T-helper 2 cell treated with Interferon-gamma antibody and Interleukin-4, amounts not matched to agents 5 μg/mL and 100 μg/mL, for 36 hours (primary cell): ENCODE measurements at regions not wholly inside any gene's neighbourhood (a gene's known extent, or its start where the extent isn't known, plus 50 kb on each side); places are given as distances from the start of the nearest gene placed in this dataset.

Experiments used
- DNase-seq: peaks from one replicate; pipeline ENCODE4 v3.0.0; 2021; ENCODE audit warnings: low spot score
- H3K27ac Mint-ChIP-seq: one replicate; pipeline ENCODE4 v1.8.0; 2021; ENCODE audit warnings: mild to moderate bottlenecking, mixed read lengths
- H3K27me3 Mint-ChIP-seq: one replicate; pipeline ENCODE4 v1.8.0; 2021; ENCODE audit warnings: low read depth, mixed read lengths
- H3K36me3 Mint-ChIP-seq: one replicate; pipeline ENCODE4 v1.8.0; 2021; ENCODE audit warnings: low read depth, mixed read lengths
- H3K4me1 Mint-ChIP-seq: one replicate; pipeline ENCODE4 v1.8.0; 2021; ENCODE audit warnings: low read depth, mixed read lengths
- H3K4me3 Mint-ChIP-seq: one replicate; pipeline ENCODE4 v1.8.0; 2022; ENCODE audit warnings: mild to moderate bottlenecking, moderate library complexity, mixed read lengths
- H3K9me3 Mint-ChIP-seq: one replicate; pipeline ENCODE4 v1.8.0; 2021; ENCODE audit warnings: mixed read lengths

DNA sequence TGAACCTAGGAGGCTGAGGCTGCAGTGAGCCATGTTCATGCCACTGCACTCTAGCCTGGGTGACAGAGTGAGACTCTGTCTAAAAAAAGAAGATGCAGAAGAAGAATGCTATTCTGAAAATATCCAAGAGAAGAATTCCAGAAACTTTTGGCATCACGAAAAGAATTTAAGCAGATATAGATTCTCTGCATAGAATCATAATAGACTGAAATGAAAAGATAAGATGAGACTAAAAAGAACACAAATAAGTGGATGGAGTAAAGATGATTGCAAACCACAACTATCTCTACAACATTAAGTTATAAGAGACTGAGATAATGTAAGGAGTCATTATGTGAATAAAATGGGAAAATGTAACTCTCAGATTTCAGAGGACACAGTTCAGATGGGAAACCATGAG lies 140.7 kb upstream of the TMC3 start:
- Mint-ChIP-seq H3K4me3 (no peak overlapping the region), H3K4me1 (no peaks in the 10 kb centered on the region), H3K27me3 (peaks cover 4% of the 10 kb centered on the region), H3K36me3 (no peaks in the 10 kb centered on the region), H3K9me3 (no peaks in the 10 kb centered on the region), H3K27ac (no peak overlapping the region)
- no peak for DNase-seq

DNA sequence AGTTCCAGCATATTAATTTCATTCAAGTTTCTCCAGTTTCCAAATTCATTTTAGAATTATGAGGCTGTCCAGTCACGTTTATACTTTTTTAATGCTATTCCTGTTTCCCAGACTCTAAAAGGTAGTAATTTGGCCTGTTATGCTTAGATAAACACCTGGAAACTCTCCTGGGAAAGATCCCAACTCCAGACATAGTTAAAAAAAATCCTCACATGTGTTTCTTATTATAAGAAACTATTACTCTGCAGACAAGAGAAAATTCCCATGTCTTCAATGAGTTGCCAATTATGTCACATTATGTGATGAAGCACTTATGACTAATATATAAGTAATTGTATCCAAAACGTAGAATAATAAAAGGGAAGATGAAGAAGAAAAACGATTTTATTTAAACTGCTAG lies 137.1 kb upstream of the TMC3 start:
- Mint-ChIP-seq H3K4me1 (no peaks in the 10 kb centered on the region), H3K36me3 (no peaks in the 10 kb centered on the region), H3K9me3 (no peaks in the 10 kb centered on the region), H3K27me3 (peaks cover 6% of the 10 kb centered on the region), H3K4me3 (no peak overlapping the region), H3K27ac (no peak overlapping the region)
- no peak for DNase-seq

DNA sequence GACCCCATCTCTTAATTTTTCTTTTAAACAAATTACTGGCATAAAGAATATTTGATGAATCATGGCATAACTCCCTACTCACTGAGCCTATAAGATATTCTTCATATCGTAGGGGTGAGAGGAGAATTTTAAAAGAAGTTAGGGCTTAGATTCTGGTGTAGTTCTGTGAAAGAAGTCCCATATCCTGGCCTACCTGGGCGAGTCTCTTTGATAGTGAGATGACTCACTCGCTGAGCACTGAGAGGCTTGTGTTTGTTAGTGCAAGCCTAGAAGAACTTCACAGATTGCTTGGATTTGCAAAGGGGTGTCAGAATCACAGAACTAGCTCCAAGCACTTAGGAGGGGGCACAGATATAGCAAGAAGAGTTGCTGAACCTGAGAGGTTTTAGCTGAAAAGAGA lies 133.8 kb upstream of the TMC3 start:
- DNase-seq, result no peak
- no peak overlapping the region for H3K27ac Mint-ChIP-seq
- no peaks in the 10 kb centered on the region for H3K4me1 Mint-ChIP-seq
- H3K4me3 Mint-ChIP-seq, result no peak overlapping the region
- no peaks in the 10 kb centered on the region for H3K36me3 Mint-ChIP-seq
- peaks cover 5% of the 10 kb centered on the region for H3K27me3 Mint-ChIP-seq
- no peaks in the 10 kb centered on the region for H3K9me3 Mint-ChIP-seq

DNA sequence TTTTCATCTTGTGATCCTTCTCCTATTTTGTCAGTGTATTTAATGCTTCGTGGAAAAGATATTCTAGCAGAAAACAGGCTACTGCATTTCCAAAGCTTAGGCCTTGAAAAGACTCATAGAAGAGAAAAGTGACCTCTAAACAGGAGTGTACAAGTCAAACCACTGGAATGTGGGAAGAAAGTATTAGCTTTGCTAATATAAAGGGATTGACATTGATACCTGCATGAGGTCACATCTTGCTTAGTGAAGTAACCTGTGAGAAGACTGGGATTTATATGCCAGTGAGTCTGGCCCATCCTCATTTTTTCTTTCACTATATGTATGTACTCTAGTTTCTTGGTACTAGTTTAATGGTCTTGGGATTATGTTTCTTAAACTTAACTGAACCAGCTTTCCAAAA lies 132.9 kb upstream of the TMC3 start:
- no peak overlapping the region for H3K4me3 Mint-ChIP-seq
- no peak for DNase-seq
- peaks cover 5% of the 10 kb centered on the region for H3K27me3 Mint-ChIP-seq
- H3K27ac Mint-ChIP-seq, result no peak overlapping the region
- H3K36me3 Mint-ChIP-seq, result no peaks in the 10 kb centered on the region
- H3K9me3 Mint-ChIP-seq, result no peaks in the 10 kb centered on the region
- no peaks in the 10 kb centered on the region for H3K4me1 Mint-ChIP-seq

DNA sequence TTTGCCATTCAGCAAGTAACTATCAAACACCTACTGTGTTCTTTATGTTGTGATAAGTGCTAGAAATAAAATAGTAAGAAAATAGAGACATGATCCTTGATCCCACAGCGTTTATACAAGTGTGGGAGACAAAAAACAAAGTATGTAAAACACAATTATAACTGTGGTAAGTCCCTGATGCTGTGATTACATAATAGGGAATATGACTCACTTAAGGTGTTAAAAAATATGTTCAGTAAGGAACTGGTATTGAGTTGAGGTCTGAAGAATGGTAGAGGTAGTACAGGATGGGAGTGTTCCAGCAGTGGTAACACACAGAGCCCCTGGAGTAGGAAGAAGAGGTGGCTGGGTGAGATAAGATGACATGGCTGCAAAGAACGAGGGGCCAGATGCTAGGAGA lies 132.1 kb upstream of the TMC3 start:
- H3K36me3 Mint-ChIP-seq, result no peaks in the 10 kb centered on the region
- no peaks in the 10 kb centered on the region for H3K9me3 Mint-ChIP-seq
- H3K27ac Mint-ChIP-seq, result no peak overlapping the region
- no peak overlapping the region for H3K4me3 Mint-ChIP-seq
- no peak for DNase-seq
- H3K4me1 Mint-ChIP-seq, result no peaks in the 10 kb centered on the region
- H3K27me3 Mint-ChIP-seq, result peaks cover 5% of the 10 kb centered on the region

DNA sequence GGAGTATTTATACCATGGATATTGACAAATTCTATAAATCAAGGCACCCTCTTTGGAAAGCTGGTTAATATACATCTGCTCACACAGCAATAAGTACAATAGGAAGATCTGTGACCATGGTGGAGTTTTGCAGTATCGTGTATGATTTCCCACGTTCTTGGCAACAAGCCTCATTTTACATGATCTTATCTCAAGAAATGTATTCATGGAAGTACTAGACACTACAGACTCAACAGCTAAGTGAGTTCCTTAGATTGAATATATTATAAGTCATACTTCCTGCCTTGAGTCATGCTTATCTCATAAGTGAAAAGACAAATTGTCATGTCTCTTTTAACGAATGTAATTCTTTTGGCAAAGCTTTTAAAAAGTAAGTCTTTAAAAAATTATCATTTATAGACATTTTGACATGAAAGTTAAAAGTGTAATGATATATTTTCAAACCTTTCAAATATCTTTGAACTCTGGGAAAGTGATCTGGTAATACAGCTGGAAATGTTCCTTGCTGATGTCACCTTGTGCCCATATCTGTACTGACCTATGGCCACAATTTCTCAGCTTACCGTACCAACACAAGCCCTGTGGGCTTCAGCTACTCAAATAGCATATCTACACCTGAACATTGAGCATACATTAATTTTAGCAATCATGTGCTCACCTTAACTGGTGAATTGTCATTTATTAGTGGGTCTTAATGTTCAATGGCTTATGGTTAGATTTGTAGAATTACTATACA lies 130.3 kb upstream of the TMC3 start:
- H3K27me3 Mint-ChIP-seq, result peaks cover 2% of the 10 kb centered on the region
- no peak for DNase-seq
- no peaks in the 10 kb centered on the region for H3K9me3 Mint-ChIP-seq
- no peak overlapping the region for H3K4me3 Mint-ChIP-seq
- no peaks in the 10 kb centered on the region for H3K4me1 Mint-ChIP-seq
- H3K36me3 Mint-ChIP-seq, result no peaks in the 10 kb centered on the region
- H3K27ac Mint-ChIP-seq, result no peak overlapping the region

DNA sequence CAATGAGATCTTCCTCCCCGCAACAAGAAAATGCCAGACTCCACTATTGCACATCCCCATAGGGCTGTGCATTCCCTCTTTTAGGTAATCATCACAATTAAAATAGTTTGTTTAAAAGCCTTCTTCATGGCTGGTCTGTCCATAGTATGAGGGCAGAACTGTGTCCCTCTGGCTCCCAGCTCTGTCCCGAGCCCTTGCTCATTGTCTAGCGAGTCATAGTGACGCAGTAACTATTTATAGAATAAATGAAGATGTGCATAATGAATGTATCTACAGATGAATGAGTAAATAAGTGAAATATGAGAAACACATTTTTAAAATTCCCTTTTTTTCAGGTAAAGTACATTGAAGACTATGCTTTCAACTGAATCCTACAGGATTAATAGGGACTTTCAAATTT lies 128.4 kb upstream of the TMC3 start:
- H3K4me1 Mint-ChIP-seq, result no peaks in the 10 kb centered on the region
- no peak overlapping the region for H3K27ac Mint-ChIP-seq

DNA sequence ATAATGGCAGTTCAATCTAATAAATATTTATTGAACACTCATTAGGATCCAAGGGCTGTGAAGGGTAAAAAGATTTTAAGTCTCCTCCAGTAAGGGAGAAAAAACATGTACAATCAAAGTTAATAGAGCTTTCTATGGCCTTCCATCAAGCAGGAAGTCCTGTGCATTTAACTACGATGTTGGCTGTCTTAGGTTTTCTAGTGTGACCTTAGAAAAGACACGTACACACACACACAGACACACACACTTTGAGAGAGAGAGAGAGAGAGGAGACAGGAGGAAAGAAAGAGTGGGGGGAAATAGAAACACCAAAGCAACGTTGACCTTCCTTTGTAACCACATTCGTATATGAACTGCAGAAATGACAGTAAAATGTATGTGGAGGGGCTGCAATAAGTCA lies 126.1 kb upstream of the TMC3 start:
- H3K27me3 Mint-ChIP-seq, result peaks cover 2% of the 10 kb centered on the region
- no peak for DNase-seq
- H3K4me1 Mint-ChIP-seq, result no peaks in the 10 kb centered on the region
- H3K9me3 Mint-ChIP-seq, result no peaks in the 10 kb centered on the region
- H3K4me3 Mint-ChIP-seq, result no peak overlapping the region
- H3K36me3 Mint-ChIP-seq, result no peaks in the 10 kb centered on the region
- no peak overlapping the region for H3K27ac Mint-ChIP-seq

More for the DNA sequence above, 128.4 kb upstream of the TMC3 start:
- Mint-ChIP-seq H3K36me3 (no peaks in the 10 kb centered on the region), H3K4me3 (no peak overlapping the region), H3K9me3 (no peaks in the 10 kb centered on the region), H3K27me3 (peaks cover 2% of the 10 kb centered on the region)
- DNase-seq, result no peak

DNA sequence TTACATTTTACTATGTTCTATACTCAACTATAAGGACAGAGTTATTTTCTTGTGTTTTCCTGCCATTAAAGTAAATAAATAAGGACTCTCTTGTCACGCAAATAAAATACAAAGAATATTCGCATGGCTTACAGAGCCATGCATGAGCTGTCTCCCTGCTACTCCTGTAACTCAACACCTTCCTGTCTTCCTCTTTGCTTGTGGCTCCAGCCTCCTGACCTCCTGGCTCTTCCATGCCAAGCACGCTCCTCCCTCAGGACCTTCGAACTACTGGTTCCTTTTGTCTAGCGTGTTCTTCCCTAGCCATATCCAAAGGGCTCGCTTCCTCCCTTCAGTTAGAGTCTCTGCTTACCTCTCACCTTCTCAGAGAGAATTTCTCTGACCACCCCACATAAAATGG lies 124.3 kb upstream of the TMC3 start:
- Mint-ChIP-seq H3K9me3 (no peaks in the 10 kb centered on the region), H3K27ac (no peak overlapping the region), H3K36me3 (no peaks in the 10 kb centered on the region), H3K4me3 (no peak overlapping the region), H3K4me1 (no peaks in the 10 kb centered on the region), H3K27me3 (no peaks in the 10 kb centered on the region)
- no peak for DNase-seq

DNA sequence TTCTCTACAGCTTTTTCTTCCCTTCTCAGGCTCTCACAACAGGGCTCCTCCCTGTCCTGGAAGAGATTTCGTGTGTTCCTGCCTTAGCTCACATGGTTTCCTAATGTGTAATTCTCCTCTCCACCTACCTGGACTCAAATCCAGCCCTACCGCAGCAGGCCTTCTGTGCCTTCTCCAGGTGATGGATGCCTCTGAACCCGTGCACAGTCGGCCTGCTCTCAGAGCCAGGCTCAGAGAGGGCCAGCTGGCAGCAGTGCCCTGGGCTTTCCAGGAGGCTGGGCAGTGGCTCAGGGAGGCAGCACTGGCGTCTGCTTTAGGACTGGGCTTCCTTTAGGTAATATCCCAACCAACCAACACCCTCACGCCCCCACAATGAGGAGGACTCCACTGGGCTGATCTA lies 123.2 kb upstream of the TMC3 start:
- H3K9me3 Mint-ChIP-seq, result no peaks in the 10 kb centered on the region
- H3K27ac Mint-ChIP-seq, result no peak overlapping the region
- no peak overlapping the region for H3K4me3 Mint-ChIP-seq
- H3K36me3 Mint-ChIP-seq, result no peaks in the 10 kb centered on the region
- no peaks in the 10 kb centered on the region for H3K4me1 Mint-ChIP-seq
- H3K27me3 Mint-ChIP-seq, result no peaks in the 10 kb centered on the region
- no peak for DNase-seq

DNA sequence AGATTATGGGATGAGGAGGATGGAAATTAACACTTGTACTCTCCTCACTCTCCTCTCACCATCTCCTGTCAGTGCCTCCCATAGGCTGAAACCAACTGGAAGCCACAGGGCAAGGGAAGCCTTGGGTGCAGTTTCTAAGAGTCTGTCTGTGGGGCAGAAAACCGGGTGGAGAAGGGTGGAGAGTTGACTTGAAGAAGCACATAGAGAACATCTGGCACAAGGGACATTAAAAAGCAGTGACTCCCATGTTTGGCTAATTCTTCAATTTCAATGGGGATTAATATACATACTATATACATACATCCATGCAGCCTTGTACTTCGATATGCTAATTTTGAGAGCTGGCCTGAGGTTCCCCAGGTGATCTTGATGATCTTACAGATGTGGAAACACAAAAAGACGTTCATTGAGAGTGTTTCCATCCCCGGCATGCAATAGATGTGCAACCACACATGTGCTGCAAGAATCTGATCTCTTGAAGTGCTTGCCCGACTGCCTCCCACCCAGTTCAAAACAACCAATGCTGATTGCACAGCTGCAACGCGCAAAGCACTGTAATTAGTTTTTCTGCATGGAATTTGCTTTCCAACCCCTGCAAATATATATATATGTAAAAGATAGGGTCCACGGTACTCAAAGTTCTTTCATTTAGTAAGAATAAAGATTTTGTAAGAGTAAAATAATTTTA lies 121.9 kb upstream of the TMC3 start:
- Mint-ChIP-seq H3K27ac (no peak overlapping the region), H3K4me3 (no peak overlapping the region), H3K27me3 (peaks cover 3% of the 10 kb centered on the region), H3K9me3 (no peaks in the 10 kb centered on the region), H3K36me3 (no peaks in the 10 kb centered on the region), H3K4me1 (no peaks in the 10 kb centered on the region)
- no peak for DNase-seq

DNA sequence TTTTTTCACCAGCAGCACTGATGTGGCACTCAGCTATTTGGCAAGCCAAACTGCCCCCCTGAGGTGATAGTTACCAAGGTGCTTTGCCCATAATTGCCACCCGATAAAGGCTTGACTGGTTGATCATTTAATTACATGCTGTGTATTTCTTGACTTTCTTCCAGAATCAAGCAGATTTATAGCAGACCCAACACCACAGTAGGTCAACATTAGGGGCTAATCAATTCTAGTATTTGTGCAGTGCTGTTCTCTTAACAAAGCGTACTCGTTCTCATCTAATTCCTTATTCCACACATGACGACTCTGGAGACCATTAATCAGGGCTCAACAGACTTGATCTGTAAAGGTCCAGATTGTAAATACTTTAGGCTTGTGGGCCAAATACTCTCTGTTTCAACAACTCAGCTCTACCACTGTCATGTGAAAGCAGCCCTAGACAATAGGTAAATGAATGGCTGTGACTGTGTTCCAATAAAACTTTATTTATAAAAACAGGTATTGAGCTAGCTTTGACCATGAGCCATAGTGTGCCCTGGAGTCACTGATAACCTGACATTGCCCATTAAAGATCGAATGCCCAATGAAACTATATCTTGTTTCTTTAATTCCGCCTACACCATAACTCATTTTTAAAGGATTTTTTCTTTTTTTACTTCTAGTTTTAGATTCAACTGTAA lies 119.1 kb upstream of the TMC3 start:
- H3K4me1 Mint-ChIP-seq, result no peaks in the 10 kb centered on the region
- H3K9me3 Mint-ChIP-seq, result no peaks in the 10 kb centered on the region
- H3K27ac Mint-ChIP-seq, result no peak overlapping the region
- no peak for DNase-seq
- no peak overlapping the region for H3K4me3 Mint-ChIP-seq
- H3K36me3 Mint-ChIP-seq, result no peaks in the 10 kb centered on the region
- H3K27me3 Mint-ChIP-seq, result peaks cover 3% of the 10 kb centered on the region

DNA sequence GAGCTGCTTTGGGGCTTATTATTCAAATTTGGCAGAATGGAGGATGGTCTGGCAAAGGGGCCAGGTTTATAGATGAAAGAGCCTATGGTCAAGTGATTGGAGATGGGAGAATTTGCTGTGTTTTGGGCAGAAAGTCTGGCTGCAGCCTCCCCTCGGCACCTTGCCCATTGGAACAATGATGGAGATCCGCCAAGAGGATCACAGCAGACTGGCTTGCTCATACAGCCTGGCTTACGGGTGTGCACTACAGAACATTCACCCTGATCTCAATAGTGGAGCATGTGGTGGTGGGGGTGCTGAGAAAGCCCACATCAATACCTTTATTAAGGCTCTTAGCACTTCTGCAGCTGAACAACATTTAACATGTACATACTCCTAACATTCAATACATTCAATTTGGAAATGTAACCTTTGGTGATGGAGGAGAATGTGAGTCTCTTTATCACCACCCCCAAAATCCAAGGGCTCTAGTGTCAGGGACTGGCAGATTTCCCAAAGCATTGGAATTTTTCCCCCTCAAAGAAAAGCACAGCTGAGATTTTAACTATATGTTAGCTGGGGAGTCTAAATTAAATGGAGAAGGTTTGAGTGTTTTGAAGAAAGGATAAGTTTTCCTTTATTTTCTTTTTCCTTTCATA lies 118.4 kb upstream of the TMC3 start:
- H3K27me3 Mint-ChIP-seq, result peaks cover 3% of the 10 kb centered on the region
- no peak overlapping the region for H3K27ac Mint-ChIP-seq
- DNase-seq, result no peak
- no peak overlapping the region for H3K4me3 Mint-ChIP-seq
- no peaks in the 10 kb centered on the region for H3K9me3 Mint-ChIP-seq
- H3K4me1 Mint-ChIP-seq, result no peaks in the 10 kb centered on the region
- no peaks in the 10 kb centered on the region for H3K36me3 Mint-ChIP-seq

DNA sequence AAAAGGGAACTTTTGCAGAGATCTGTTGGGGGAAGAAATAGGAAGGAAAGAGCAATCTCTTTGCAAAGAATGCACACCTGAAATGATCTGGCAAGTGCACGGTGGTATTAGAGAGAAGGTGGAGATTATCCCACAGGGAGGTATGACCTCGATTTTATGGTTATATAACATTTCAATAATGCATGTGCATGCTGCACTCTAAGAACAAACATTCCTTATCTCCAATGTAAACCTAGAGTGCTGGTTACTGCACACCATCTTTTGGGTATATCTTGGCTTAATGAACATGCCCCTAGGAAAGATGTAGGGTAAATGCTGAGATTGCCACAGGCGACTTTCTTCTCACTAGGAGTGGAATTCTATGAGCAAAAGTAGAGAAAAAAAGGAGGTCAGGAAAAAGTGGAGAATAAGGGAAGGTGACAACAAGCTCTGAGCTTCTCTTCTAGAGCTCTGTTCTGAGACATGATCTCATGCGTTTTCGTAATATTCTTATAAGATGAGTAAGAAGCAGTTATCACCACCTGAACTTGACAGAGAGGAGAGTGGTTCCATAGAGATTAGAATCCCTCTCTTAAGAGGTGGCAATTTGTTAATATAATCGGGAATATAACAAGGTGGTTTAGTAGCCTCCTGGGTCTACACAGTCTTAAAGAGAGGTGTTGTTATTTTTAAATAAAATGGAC lies 117.5 kb upstream of the TMC3 start:
- Mint-ChIP-seq H3K27ac (no peak overlapping the region), H3K9me3 (no peaks in the 10 kb centered on the region), H3K4me3 (no peak overlapping the region), H3K4me1 (no peaks in the 10 kb centered on the region), H3K36me3 (no peaks in the 10 kb centered on the region), H3K27me3 (peaks cover 3% of the 10 kb centered on the region)
- DNase-seq, result no peak
